Motor neuron (in vitro differentiated cells): ENCODE measurements at regions not wholly inside any gene's neighbourhood (a gene's known extent, or its start where the extent isn't known, plus 50 kb on each side); places are given as distances from the start of the nearest gene placed in this dataset.
"Not testable (repeated sequence)": the region's sequence is repeated elsewhere in the genome, so short reads cannot be mapped to it uniquely, and the experiment has no call there.

Source experiments
- ATAC-seq, 8 experiments: fragments of 200-7000 bp; cut with Tn5 transposase; replicated peaks in 6 of 8; 2 replicates each; pipeline ENCODE4 v1.8.0; 2021; ENCODE audit warnings: mild to moderate bottlenecking in 8 of 8, moderate library complexity in 8 of 8
- H3K27ac ChIP-seq, 2 donors: fragments of 250-450 bp; sonication (Bioruptor Pico); 2 replicates each; pipeline ENCODE4 v1.9.0; 2021; ENCODE audit warnings: antibody characterized with exemption in 2 of 2, mild to moderate bottlenecking in 2 of 2, moderate library complexity in 1 of 2
- H3K4me1 ChIP-seq, 2 donors: fragments of 250-450 bp; sonication (Bioruptor Pico); replicated peaks in 1 of 2; 2 replicates each; pipeline ENCODE4 v1.6.1; 2021; ENCODE audit warnings: antibody characterized with exemption in 2 of 2, mild to moderate bottlenecking in 2 of 2, moderate library complexity in 1 of 2
- H3K4me3 ChIP-seq, 5 donors: fragments of 250-450 bp; sonication (Bioruptor Pico); 2 replicates each; pipeline ENCODE4 v1.9.0; 2021; ENCODE audit warnings: antibody characterized with exemption in 5 of 5, mild to moderate bottlenecking in 5 of 5, moderate library complexity in 4 of 5
- WGBS, 10 experiments: fragments of 450-650 bp; shearing (Covaris generic); methylation state at CpG; one replicate each; pipeline ENCODE4 v1.0.0; 2022; 5-methylcytosine and 5-hydroxymethylcytosine counted together
- in situ Hi-C, 9 experiments: fragments of 400-800 bp; cut with MboI; loops; one replicate each; pipeline ENCODE4 v1.15.0; 2021; ENCODE audit warnings: low sequenced_read_pairs in 9 of 9, low pct_unique_long_range_greater_than_20kb in 2 of 9; ENCODE audit not compliant: unreplicated experiment in 9 of 9

- in situ Hi-C loops: loop anchor here in 1 of 9 experiments (25.0 kb wide), 1 partner anchor 105 kb away; no protein-coding TSS in a partner anchor
- WGBS, 10 experiments: 0 to 88% (median 39%) methylated on average over 1 to 2 of the region's 2 CpGs
- Histone ChIP-seq H3K4me3 (no peak overlapping the region), H3K4me1 (no peaks in the 10 kb centered on the region), H3K27ac (no peak overlapping the region)
- no peak for ATAC-seq
Measured at GRCh38 chr2:154507186-154507585, 191.3 kb upstream of the KCNJ3 start.

GRCh38 chr2:154518872-154519271 is 179.6 kb upstream of the KCNJ3 start:
- Histone ChIP-seq H3K4me3 (no peak overlapping the region), H3K27ac (no peak overlapping the region), H3K4me1 (no peaks in the 10 kb centered on the region)
- WGBS, 10 experiments: 0 to 100% (median 56%) methylated on average over 1 of the region's 1 CpG; no CpG with 5 or more reads in 2 of the 10 experiments
- ATAC-seq: no peak
- in situ Hi-C loops: loop anchor here in 1 of 9 experiments (25.0 kb wide), 1 partner anchor 93 kb away; no protein-coding TSS in a partner anchor

- not testable (repeated sequence) for H3K27ac ChIP-seq, H3K4me3 ChIP-seq, ATAC-seq, H3K4me1 ChIP-seq
- WGBS, 10 experiments: 0 to 100% (median 83%) methylated on average over 1 to 4 of the region's 4 CpGs; no CpG with 5 or more reads in 3 of the 10 experiments
- in situ Hi-C loops: loop anchor here in 1 of 9 experiments (25.0 kb wide), 1 partner anchor 91 kb away; no protein-coding TSS in a partner anchor
Measured at GRCh38 chr2:154520951-154521350, 177.5 kb upstream of the KCNJ3 start.

GRCh38 chr2:154526234-154526633 is 172.3 kb upstream of the KCNJ3 start:
- in situ Hi-C loops: no loop called here
- 0 to 94% (median 67%) methylated on average over 1 to 2 of the region's 2 CpGs; no CpG with 5 or more reads in 1 of the 10 experiments for WGBS, 10 experiments
- ATAC-seq: no peak

GRCh38 chr2:154527962-154528361 is 170.5 kb upstream of the KCNJ3 start:
- H3K4me3 ChIP-seq: no peak overlapping the region
- no peak overlapping the region for H3K27ac ChIP-seq
- H3K4me1 ChIP-seq: no peaks in the 10 kb centered on the region
- WGBS, 10 experiments: 0 to 100% (median 81%) methylated on average over 1 to 5 of the region's 5 CpGs; no CpG with 5 or more reads in 3 of the 10 experiments
- no peak for ATAC-seq
- in situ Hi-C loops: no loop called here

More at GRCh38 chr2:154526234-154526633, 172.3 kb upstream of the KCNJ3 start:
- H3K4me3 ChIP-seq: no peak overlapping the region
- no peak overlapping the region for H3K27ac ChIP-seq
- H3K4me1 ChIP-seq: no peaks in the 10 kb centered on the region

- in situ Hi-C loops: no loop called here
- no peak for ATAC-seq
- no peaks in the 10 kb centered on the region for H3K4me1 ChIP-seq
- H3K27ac ChIP-seq: no peak overlapping the region
- 31 to 100% (median 93%) methylated on average over 1 to 3 of the region's 3 CpGs for WGBS, 10 experiments
- H3K4me3 ChIP-seq: no peak overlapping the region
Measured at GRCh38 chr2:154532004-154532403, 166.5 kb upstream of the KCNJ3 start.

GRCh38 chr2:154532763-154533162 is 165.7 kb upstream of the KCNJ3 start:
- in situ Hi-C loops: no loop called here
- Histone ChIP-seq H3K4me3 (no peak overlapping the region), H3K4me1 (no peaks in the 10 kb centered on the region), H3K27ac (no peak overlapping the region)
- WGBS, 10 experiments: 0 to 93% (median 49%) methylated on average over 1 to 2 of the region's 2 CpGs; no CpG with 5 or more reads in 2 of the 10 experiments
- peak in 2 of 8 experiments; percentile 58 to 90 for ATAC-seq

- no peak overlapping the region for H3K4me3 ChIP-seq
- in situ Hi-C loops: no loop called here
- no peak for ATAC-seq
- H3K4me1 ChIP-seq: no peaks in the 10 kb centered on the region
- H3K27ac ChIP-seq: no peak overlapping the region
- 38 to 96% (median 84%) methylated on average over 1 to 7 of the region's 7 CpGs for WGBS, 10 experiments
Measured at GRCh38 chr2:154533300-154533940, 165.1 kb upstream of the KCNJ3 start.

GRCh38 chr2:154537024-154537423 is 161.5 kb upstream of the KCNJ3 start:
- in situ Hi-C loops: no loop called here
- ATAC-seq: no peak
- Histone ChIP-seq H3K27ac (no peak overlapping the region), H3K4me1 (no peaks in the 10 kb centered on the region), H3K4me3 (no peak overlapping the region)

- no peaks in the 10 kb centered on the region for H3K4me1 ChIP-seq
- H3K27ac ChIP-seq: no peak overlapping the region
- 67 to 100% (median 94%) methylated on average over 1 of the region's 1 CpG; no CpG with 5 or more reads in 4 of the 10 experiments for WGBS, 10 experiments
- no peak overlapping the region for H3K4me3 ChIP-seq
- in situ Hi-C loops: no loop called here
- ATAC-seq: peak in 3 of 8 experiments; percentile 58 to 67 (median 59)
Measured at GRCh38 chr2:154537843-154538450, 160.5 kb upstream of the KCNJ3 start.

GRCh38 chr2:154546341-154546740 is 152.2 kb upstream of the KCNJ3 start:
- in situ Hi-C loops: no loop called here
- no peak overlapping the region for H3K4me3 ChIP-seq
- WGBS, 10 experiments: 4 to 100% (median 43%) methylated on average over 1 to 4 of the region's 4 CpGs; no CpG with 5 or more reads in 2 of the 10 experiments
- ATAC-seq: no peak
- no peaks in the 10 kb centered on the region for H3K4me1 ChIP-seq
- no peak overlapping the region for H3K27ac ChIP-seq

GRCh38 chr2:154549869-154550268 is 148.6 kb upstream of the KCNJ3 start:
- no peak for ATAC-seq
- Histone ChIP-seq H3K4me3 (no peak overlapping the region), H3K27ac (no peak overlapping the region), H3K4me1 (no peaks in the 10 kb centered on the region)
- in situ Hi-C loops: no loop called here

GRCh38 chr2:154551649-154552048 is 146.8 kb upstream of the KCNJ3 start:
- ATAC-seq: no peak
- Histone ChIP-seq H3K4me1 (no peaks in the 10 kb centered on the region), H3K27ac (no peak overlapping the region), H3K4me3 (no peak overlapping the region)
- in situ Hi-C loops: no loop called here

GRCh38 chr2:154554046-154554445 is 144.4 kb upstream of the KCNJ3 start:
- no peak overlapping the region for H3K4me3 ChIP-seq
- no peak for ATAC-seq
- H3K27ac ChIP-seq: no peak overlapping the region
- in situ Hi-C loops: no loop called here
- H3K4me1 ChIP-seq: no peaks in the 10 kb centered on the region
